Endothelial cell of umbilical vein (primary cell): ENCODE measurements at regions not wholly inside any gene's neighbourhood (a gene's known extent, or its start where the extent isn't known, plus 50 kb on each side); places are given as distances from the start of the nearest gene placed in this dataset.

Experiments used
- BruUV-seq: library from RNA; stranded (reverse); fragments of 400-500 nt; replicated peaks from 2 replicates; lab custom pipeline; 2021; lab: Mats Ljungman, UMichigan
- CTCF ChIA-PET: fragments of 300-600, 350-600 bp; sonication (Branson Sonifier 250); formaldehyde crosslinking; loops from one replicate; lab custom pipeline; 2021; ENCODE audit warnings: antibody characterized with exemption, inconsistent platforms; lab: Charles Lee
- POLR2A ChIA-PET: fragments of 300-600, 350-600 bp; sonication (Branson Sonifier 250); formaldehyde crosslinking; loops from one replicate; lab custom pipeline; 2021; ENCODE audit warnings: antibody characterized with exemption, inconsistent platforms; lab: Charles Lee
- DNase-seq: peaks from one replicate; pipeline ENCODE4 v3.0.0-alpha.2; 2011; ENCODE audit warnings: low read depth, low spot score
- FAIRE-seq: peaks from 2 replicates; lab custom pipeline; 2011; peaks lifted over from hg19 to GRCh38; lab: Jason Lieb, UNC
- H2AFZ ChIP-seq: 2 replicates; pipeline ENCODE4 v1.6.0; 2012; ENCODE audit warnings: low read depth, low read length, control low read depth, inconsistent platforms
- H3K27ac ChIP-seq: 2 replicates; pipeline ENCODE4 v1.5.1; 2011; ENCODE audit warnings: low read depth, mild to moderate bottlenecking, control low read depth, low read length, moderate library complexity; ENCODE audit not compliant: insufficient read depth
- H3K27me3 ChIP-seq, 2 experiments: 2 replicates each; pipeline versions ENCODE4 v1.6.0 to v1.6.1; 2011; ENCODE audit warnings: low read length in 2 of 2, mixed read lengths in 1 of 2; ENCODE audit not compliant: control insufficient read depth in 2 of 2, insufficient read depth in 2 of 2
- H3K36me3 ChIP-seq, 2 experiments: 2 replicates in 1 of 2; 3 replicates in 1 of 2; pipeline ENCODE4 v1.5.1; 2011; ENCODE audit warnings: low read length in 2 of 2, mild to moderate bottlenecking in 1 of 2, moderate library complexity in 1 of 2; ENCODE audit not compliant: control insufficient read depth in 2 of 2, insufficient read depth in 2 of 2; ENCODE audit errors: extremely low read depth in 1 of 2
- H3K4me1 ChIP-seq: 3 replicates; pipeline ENCODE4 v1.5.1; 2011; ENCODE audit warnings: mild to moderate bottlenecking, low read length; ENCODE audit not compliant: control insufficient read depth, insufficient read depth; ENCODE audit errors: extremely low read depth
- H3K4me2 ChIP-seq: 2 replicates; pipeline ENCODE4 v1.6.1; 2011; ENCODE audit warnings: low read length, control low read depth, mixed read lengths; ENCODE audit not compliant: insufficient read depth
- H3K4me3 ChIP-seq, 3 experiments: fragments of 200-600 bp in 1 of 3; sonication (generic), shearing (Covaris generic) in 1 of 3; replicated peaks in 1 of 3; 2 replicates each; pipeline ENCODE4 v1.5.1; 2011 to 2016; ENCODE audit warnings: control low read depth in 3 of 3, low read length in 3 of 3, mild to moderate bottlenecking in 2 of 3, inconsistent platforms in 1 of 3, low read depth in 1 of 3, moderate library complexity in 1 of 3; ENCODE audit not compliant: insufficient read depth in 1 of 3
- H3K79me2 ChIP-seq: 2 replicates; pipeline ENCODE4 v1.6.0; 2012; ENCODE audit warnings: low read length, inconsistent platforms; ENCODE audit not compliant: control insufficient read depth, insufficient read depth
- H3K9ac ChIP-seq: replicated peaks from 2 replicates; pipeline ENCODE3; 2011; ENCODE audit warnings: low read length, control low read depth; ENCODE audit not compliant: insufficient read depth; ENCODE audit errors: extremely low read depth
- H3K9me1 ChIP-seq: replicated peaks from 3 replicates; pipeline ENCODE4 v1.6.0; 2011; ENCODE audit warnings: mild to moderate bottlenecking, low read length; ENCODE audit not compliant: control insufficient read depth, insufficient read depth; ENCODE audit errors: extremely low read depth
- H3K9me3 ChIP-seq: replicated peaks from 2 replicates; pipeline ENCODE4 v1.5.1; 2012; ENCODE audit warnings: low read length, inconsistent platforms; ENCODE audit not compliant: control insufficient read depth, insufficient read depth
- H4K20me1 ChIP-seq: replicated peaks from 2 replicates; pipeline ENCODE3; 2011; ENCODE audit warnings: mild to moderate bottlenecking, low read length; ENCODE audit not compliant: control insufficient read depth, insufficient read depth; ENCODE audit errors: extremely low read depth
- CTCF ChIP-seq, 2 donors: IDR thresholded peaks; 1 replicate in 1 of 2; 2 replicates in 1 of 2; pipeline ENCODE4 v1.5.1; 2011; ENCODE audit warnings: low read length in 2 of 2, mild to moderate bottlenecking in 2 of 2, moderate library complexity in 2 of 2, control low read depth in 1 of 2, inconsistent platforms in 1 of 2, low read depth in 1 of 2; ENCODE audit not compliant: insufficient read depth in 1 of 2; ENCODE audit errors: extremely low read depth in 1 of 2
- EZH2 ChIP-seq: IDR thresholded peaks from 2 replicates; pipeline ENCODE4 v1.6.1; 2012; ENCODE audit warnings: borderline replicate concordance, low read depth, mild to moderate bottlenecking, moderate library complexity, low read length, inconsistent platforms; ENCODE audit not compliant: severe bottlenecking
- FOS ChIP-seq: IDR thresholded peaks from 2 replicates; pipeline ENCODE4 v1.6.1; 2011; ENCODE audit warnings: mild to moderate bottlenecking, low read length, moderate library complexity, borderline replicate concordance; ENCODE audit not compliant: insufficient read depth
- GATA2 ChIP-seq: IDR thresholded peaks from 2 replicates; pipeline ENCODE4 v1.7.0; 2011; ENCODE audit warnings: low read depth, mild to moderate bottlenecking, moderate library complexity, mixed read lengths, low read length; ENCODE audit not compliant: insufficient read length, insufficient read depth
- JUN ChIP-seq: IDR thresholded peaks from 2 replicates; pipeline ENCODE4 v1.6.1; 2011; ENCODE audit warnings: borderline replicate concordance, low read depth; ENCODE audit not compliant: insufficient read length, insufficient read depth
- MAX ChIP-seq: IDR thresholded peaks from 2 replicates; pipeline ENCODE4 v1.6.1; 2011; ENCODE audit not compliant: insufficient read depth, insufficient read length
- MYC ChIP-seq: IDR thresholded peaks from one replicate; pipeline ENCODE4 v1.6.1; 2011; ENCODE audit warnings: mild to moderate bottlenecking, low read depth, low read length
- POLR2A ChIP-seq: IDR thresholded peaks from 2 replicates; pipeline ENCODE4 v1.6.1; 2012; ENCODE audit warnings: low read depth, mild to moderate bottlenecking, control low read depth, low read length
- POLR2AphosphoS5 ChIP-seq: IDR thresholded peaks from 2 replicates; pipeline ENCODE4 v1.6.1; 2012; ENCODE audit warnings: low read depth, mild to moderate bottlenecking, control low read depth, low read length, moderate library complexity; ENCODE audit not compliant: insufficient read depth
- dilution Hi-C: fragments of 300-500 bp; cut with MboI; formaldehyde crosslinking; loops from one replicate; pipeline ENCODE4 v1.15.0; 2019; ENCODE audit warnings: low sequenced_read_pairs; ENCODE audit not compliant: extremely low pct_ligation_motif_present
- intact Hi-C: fragments of 100-400 bp; cut with micrococcal nuclease; formaldehyde crosslinking; loops from one replicate; pipeline ENCODE4 v1.10.0; 2022

- Histone ChIP-seq H3K27me3 (no peaks in the 10 kb centered on the region), H3K4me2 (no peak overlapping the region), H3K9me3 (no peaks in the 10 kb centered on the region), H3K36me3 (no peaks in the 10 kb centered on the region), H3K4me3 (no peak overlapping the region), H3K9ac (no peak overlapping the region), H3K27ac (no peak overlapping the region), H2AFZ (no peak overlapping the region), H3K79me2 (no peaks in the 10 kb centered on the region), H3K4me1 (no peaks in the 10 kb centered on the region), H3K9me1 (no peaks in the 10 kb centered on the region), H4K20me1 (no peaks in the 10 kb centered on the region)
- no peak for FAIRE-seq
- intact Hi-C loops = no loop called here
- POLR2A ChIA-PET = no interaction called here
- DNase-seq = no peak
- TF ChIP-seq FOS = no peak
- no peak for TF ChIP-seq MAX
- no peak for TF ChIP-seq POLR2A
- TF ChIP-seq CTCF (IDR thresholded peaks at IDR 0.05; ENCODE audit: extremely low read depth in 1 of 2, insufficient read depth in 1 of 2, low read depth in 1 of 2, low read length in 2 of 2) = no peak
- no peak for TF ChIP-seq EZH2
- no peak for TF ChIP-seq MYC
- TF ChIP-seq POLR2AphosphoS5 = no peak
- TF ChIP-seq JUN = no peak
- no peak for TF ChIP-seq GATA2
- BruUV-seq = no TSS peak
- dilution Hi-C loops = no loop called here
- CTCF ChIA-PET = no interaction called here
Measured at GRCh38 chr6:167212713-167213005, 54.9 kb upstream of the GPR31 start.
